NCI-H526 treated with DMSO at 0.1 percent for 48 hours (cell line): ENCODE measurements at regions not wholly inside any gene's neighbourhood (a gene's known extent, or its start where the extent isn't known, plus 50 kb on each side); places are given as distances from the start of the nearest gene placed in this dataset.

Source experiments
- DNase-seq: peaks from one replicate; lab custom pipeline; 2025; lab: John Stamatoyannopoulos, UW

DNA sequence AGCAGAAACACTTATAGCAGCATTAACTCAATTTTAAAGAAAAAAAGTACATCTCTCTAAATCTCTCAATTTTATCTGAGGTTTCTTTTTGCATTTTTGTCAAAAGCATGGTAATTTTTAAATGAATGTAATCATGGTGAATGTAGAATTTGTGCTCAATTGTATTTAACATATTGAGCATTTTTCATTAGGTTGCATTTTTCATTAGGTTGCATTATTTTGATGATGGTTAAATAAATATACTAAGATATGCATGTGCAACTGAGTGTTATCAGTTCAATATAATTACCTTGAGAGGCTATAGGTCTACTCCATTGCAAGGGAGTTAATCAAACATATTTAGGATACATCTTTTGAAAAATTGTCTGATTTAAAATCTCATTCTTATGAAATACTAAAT lies 355.1 kb upstream of the SPTLC3 start:
- no peak for DNase-seq

DNA sequence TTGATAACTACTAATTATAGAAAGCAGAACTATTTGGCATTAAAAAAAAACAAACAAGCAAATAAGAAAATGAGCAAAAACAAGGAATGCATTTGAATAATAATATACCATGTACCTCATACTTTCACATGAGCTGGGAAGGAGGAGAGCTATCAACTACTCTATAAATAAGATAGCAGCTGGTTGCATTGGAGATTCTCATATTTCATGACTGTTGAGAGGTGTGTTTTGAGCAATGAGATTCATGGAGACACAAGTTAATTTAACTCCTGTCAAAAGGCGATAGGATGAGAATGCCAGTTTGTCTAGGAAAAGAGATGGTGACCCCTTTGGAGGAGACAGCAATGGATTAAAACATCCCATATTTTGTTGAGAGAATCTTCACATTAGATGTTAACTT lies 348.8 kb upstream of the SPTLC3 start:
- DNase-seq = no peak

DNA sequence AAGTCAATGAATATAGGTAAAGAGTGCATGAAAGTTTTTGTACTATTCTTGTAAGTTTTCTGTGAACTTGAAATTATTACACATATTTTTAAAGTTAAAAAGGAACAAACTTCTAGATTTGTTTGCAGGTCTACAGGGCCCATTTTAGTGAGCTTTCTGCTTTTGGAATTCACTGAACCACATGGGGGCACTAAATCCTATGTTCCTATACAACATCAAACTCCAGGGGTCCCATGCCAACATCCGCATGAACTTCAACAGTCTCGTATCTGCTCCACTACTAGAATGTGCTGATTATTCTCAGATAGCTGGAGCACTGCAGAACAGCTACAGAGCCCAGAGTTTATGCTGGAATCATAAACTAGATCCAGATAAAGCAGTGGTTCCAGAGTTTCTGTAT lies 347.9 kb upstream of the SPTLC3 start:
- DNase-seq = peak; percentile 23

DNA sequence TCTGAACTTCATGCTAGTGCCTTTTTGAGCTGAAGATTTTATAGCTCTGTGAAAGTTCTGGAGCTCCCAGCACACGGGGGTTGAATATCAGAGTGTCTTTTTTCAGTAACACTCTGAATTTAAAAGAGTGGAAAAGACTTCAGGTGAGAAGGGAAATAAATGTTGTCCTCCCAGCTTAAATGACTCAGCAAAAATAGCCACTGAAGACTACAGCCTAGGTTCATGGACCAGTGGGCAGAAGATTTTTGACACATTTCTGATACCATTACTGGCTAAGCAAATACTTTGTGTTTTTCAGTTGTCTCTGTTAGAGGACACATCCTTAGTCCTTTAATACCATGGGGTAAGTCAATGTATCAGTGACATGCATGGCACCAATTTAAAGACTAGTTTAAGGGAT lies 338.5 kb upstream of the SPTLC3 start:
- no peak for DNase-seq

DNA sequence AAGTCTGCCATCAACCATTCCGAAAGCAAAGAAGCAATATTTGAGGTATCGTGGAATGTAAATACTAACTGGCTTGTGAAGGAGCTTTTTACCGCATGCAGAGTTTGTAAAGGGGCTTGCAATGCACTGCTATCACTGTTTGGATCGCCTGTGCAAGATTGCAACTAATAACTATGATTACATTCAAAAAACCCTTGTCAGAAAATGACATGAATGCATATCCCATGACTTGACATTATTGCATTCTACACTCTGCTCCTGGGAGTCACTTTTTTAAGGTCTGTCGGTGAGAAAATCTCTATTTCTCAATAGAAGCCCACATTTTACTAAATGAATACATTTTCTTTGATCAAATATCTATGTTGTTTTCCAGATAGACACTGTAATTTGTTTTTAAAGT lies 335.4 kb upstream of the SPTLC3 start:
- no peak for DNase-seq

DNA sequence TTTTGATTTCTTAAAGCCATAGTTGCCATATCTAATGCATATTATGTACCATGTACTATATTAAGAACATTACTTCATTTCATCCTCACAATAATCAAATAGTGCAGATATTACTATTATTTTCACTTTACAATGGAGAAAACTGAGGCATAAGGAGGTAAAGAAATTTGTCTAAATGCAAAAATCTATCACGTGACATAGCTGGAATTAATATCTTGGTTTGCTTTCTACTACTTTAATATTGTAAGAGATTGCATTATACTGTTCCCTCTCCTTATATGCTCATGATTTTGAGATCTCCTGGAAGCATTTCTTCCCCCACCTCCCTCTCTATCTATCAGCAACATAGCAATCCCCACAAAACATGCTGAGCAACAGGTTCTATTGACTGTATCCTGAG lies 330.8 kb upstream of the SPTLC3 start:
- DNase-seq = no peak

DNA sequence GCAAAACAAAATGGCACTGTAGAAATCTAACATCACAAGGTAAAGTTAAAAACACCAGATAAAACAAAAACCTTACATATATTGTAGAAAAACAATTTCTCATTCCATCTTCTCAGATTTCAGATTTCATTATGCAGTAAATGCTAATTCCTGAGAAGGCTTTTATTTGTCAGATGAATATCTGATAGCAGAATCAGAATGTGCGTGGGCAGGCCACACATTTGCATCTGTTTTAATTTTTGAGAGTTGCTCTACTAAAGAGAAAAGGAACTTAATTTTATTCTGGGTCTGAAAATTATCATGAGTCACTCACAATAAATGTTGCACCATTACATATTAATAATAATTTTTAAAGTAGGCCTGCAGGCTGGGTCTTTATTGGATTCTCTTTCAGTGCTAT lies 329.3 kb upstream of the SPTLC3 start:
- peak; percentile 53 for DNase-seq

DNA sequence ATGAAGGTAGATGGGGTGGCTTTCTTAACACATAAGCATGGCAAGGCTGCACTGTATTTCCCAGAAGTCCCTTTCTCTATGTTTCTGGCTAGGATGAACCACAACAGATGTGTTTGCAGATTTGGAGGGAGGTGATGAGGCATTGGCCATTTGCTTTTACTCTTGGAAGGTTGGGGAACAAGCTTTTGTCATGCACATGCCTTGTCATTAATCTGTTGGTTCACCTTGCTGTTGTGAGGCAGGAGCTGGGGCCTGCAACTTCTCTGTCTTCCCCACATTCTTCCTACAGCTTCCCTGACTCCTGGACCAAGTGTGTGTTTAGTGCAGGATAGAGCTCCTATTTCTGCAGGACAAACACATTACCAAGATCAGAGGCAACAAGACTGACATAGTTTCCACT lies 326.2 kb upstream of the SPTLC3 start:
- DNase-seq = no peak

DNA sequence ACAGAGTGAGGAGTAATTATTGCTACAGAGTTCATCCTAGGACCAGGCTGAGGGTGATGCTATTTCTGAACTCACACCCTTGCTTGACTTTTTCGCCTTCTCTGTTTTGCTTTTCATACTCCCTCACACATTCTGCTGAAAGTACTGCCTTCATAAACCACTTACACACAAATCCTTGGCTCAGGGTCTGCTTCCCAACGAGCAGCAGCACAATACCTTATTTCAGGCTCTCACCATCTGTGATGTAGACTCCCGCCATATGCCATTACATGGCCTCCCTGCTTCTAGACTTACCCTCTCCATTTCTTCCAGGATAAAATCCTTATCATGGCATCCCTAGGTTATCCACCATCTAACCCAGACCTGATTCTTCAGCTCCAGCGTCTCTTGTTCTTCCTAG lies 321.3 kb upstream of the SPTLC3 start:
- DNase-seq = no peak

DNA sequence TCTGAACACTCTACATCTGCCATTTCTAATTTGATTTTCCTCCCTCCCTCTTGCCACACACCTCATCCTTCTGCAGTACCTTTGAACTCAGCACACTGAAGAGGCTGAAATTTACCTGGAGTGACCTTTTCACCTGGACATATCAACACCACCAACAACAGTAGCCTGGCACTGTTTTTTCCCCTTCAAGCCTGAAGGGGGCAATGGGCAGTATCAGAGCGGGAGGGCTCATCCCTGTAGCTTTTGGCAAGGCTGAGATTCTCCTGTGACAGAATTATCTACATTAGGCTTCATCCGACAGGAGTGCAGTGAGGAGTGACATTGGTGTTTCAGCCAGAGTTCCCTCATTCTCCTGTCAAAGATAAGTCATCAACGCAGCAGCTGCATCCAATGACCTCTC lies 312.8 kb upstream of the SPTLC3 start:
- no peak for DNase-seq

DNA sequence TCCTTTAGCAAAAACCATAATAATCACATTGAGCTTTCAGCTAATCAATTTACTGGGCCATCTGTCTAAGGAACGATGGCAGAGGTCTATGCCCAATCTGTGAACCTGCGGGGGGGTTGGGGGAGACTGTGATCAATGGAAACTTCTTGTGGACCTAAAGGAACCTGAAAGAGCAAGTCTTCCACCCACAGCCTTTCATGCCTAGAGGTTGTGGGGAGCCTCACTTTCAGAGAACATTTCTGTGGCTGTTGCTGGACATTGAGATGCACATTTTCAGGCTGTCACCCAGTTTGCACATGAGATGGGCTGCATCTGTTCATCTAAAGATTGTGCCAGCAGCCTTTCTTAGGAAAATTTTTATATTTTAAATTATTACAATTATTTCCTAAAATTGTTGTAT lies 310.0 kb upstream of the SPTLC3 start:
- DNase-seq = no peak

DNA sequence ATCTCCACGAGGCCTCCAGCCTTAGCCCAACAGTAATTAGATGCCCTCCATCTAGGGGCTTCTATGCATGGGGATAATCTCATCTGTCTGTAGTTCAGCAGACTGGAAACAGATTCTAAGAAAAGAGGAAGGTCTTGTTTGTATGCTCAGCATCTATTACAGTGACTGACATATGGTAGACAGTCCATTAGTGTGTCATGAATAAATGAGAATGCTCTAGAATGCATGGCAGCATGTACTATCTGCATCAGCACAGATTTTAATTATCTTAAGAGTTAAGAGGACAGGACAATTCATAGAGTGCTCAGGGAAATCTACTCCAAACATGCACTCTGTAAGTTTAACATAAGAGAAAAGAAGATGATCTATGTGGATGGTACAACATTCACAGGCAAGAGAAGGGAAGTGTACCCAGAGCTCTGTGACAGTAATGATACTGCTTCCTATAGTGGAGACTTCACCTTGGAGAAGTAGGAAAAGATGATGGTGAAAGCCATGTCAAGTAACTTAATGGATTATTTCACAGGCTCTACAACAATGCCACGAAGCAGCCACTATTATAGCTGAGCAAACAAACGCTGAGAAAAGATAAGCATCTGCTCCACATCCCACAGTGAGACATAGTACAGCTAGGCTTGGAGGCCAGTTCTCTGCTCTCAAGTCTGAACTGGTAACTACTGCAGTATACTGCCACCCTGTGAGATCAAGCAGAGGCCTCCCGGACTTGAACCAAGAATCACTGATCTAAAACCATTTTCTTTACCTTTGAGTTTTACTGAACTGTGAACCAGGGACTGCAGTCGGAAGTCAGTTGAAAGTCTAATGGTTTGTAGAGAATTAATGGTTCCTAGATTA lies 309.2 kb upstream of the SPTLC3 start:
- peak; percentile 34 for DNase-seq

DNA sequence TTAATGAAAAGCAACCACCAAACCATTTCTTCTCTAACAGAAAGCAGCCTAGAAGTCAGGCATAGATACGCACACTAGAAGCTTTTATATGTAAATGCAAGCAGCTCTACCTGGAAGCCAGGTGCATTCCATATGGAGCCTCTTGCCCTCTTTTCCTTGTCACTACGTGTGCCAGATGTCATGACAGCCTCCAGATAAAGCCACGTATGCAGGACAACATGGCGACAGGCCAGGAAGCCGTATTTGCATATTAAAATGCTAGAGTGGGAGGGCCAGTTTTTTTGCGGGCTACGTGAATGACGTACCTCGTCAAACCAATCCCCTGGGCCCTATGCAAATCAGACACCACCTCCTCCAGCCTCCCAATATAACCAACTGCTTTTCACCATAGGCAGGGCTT lies 308.1 kb upstream of the SPTLC3 start:
- no peak for DNase-seq

DNA sequence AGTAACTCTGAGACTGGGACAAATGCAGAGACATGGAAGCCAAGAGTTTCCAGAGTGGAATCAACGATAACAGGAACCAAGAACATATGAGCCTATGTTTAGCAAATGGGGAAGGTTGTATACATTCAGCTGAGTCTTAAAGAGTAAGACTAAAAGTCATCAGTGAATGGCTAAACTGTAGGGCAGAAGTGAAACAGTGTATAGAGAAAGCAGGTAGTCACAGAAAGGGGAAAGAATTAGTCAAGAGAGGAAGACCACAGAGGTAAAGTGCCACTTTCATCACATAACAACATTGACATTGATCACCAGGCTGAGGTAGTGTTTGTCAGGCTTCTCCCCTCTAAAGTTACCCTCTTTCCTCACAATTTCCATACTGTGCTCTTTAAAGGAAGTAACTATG lies 306.5 kb upstream of the SPTLC3 start:
- no peak for DNase-seq

DNA sequence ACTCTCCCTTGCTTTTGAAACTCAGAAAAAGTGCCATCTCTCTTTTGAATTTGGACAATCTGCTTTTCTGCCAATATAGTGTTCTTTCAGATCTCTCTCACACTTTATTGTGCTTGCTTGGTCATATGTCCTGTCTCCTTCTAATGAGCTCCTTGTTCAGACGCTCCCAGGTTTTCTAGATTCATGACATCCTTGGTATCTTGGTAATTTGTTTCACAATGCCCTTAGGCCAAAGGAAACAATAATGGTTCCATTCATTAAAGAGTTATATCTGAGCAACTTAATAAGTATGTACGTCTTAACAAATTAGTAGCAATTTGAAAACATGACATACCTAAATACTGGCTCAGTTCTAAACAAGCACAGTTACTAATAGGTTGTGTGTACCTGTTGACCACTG lies 293.4 kb upstream of the SPTLC3 start:
- no peak for DNase-seq

DNA sequence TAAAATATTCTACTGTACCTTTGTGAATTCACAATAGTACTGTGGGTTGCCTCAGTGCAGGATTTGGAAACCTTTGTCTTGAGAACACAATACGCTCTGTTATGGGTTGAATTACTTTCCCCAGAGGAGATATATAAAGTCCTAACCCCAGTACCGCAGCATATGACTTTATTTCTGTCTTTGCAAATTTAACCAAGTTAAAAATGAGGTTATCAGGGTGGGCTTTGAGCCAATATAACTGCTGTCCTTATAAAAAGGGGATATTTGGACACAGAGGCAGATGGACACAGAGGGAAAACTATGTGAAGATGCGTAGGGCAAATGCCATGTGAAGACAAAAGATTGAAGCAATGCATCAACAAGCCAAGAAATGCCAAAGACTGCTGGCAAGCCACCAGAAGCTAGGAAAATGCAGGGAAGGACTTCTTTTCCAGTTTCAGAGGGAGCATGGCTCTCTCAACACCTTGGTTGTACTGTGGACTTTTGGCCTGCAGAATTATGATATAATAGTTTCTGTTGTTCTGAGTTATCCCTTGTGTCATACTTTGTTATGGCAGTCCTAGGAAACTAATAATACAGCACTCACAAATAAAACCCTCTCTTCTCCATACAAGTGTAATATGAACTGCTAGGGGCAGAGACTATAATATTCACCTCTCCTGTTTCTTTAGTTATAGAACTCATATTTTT lies 292.6 kb upstream of the SPTLC3 start:
- DNase-seq = no peak

DNA sequence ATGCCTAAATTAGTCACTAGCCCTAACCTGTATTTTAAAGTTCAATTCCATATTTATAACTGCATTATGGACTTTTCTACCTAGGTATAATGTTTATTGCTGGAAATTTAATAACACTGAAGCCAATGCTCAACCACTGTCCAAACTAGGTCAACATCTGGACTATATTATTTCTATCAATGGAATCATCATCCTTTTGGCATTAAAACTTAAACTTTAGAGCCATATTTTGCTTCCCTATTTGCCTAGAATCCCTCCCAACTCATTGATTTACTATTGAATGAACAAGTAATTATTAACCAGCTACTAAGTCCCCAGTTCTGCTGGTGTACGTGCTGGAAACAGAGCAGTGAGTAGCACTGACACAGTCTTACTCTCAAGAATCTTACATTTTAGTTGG lies 291.7 kb upstream of the SPTLC3 start:
- DNase-seq = no peak

DNA sequence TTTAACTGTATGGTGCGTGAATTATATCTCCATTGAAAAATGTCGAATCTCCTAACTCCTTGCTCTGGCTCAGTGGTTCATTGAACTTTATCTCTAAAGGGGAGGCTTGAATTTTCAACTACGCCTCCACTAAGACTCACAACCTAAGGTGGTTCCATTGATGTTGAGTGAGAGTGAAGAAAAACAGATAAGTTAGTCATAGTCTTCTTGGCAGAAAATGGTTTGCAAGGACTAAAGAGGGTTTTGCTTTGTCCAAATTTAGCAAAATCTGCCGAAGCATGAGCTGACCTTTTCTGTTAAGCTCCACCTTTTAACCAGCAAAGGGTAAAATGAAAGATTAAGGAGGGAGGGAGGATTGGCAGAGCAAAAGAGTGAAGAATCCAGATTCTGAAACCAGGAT lies 290.2 kb upstream of the SPTLC3 start:
- no peak for DNase-seq

DNA sequence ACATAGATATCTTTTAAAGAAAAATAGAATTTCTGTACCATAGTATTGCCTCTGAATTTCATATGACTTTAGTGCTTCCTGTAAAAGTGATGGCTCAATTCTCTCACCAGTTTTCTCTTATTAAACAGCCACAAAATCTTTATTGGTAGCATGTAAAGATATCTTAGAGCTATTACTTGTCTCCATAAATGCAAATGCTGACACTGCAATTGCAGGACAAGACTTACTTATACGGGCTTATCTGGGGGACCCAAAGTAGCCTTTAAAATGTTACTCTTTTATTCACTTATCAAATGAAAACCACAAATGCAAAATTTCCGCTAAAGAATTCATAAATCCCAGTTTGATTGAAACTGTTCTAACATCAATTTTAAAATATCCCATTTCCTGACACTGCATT lies 287.1 kb upstream of the SPTLC3 start:
- DNase-seq = no peak

DNA sequence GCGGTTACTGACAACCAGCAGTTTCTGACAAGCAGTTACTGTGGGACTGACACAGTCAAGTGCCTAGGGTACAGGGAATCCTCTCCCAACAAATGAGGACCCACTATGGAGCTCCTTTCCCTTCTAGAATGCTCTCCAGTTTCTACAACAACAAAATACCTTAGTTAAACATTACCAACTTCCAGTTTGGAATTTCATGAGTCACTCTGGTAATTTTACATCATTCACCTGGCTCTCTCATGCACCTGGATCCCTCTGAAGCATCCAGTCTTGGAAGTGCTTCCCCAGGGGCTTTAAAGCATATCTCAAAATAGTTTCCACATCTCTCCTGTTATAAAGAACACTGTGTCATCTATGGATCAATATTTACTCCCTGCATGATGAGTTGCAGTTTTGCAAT lies 286.7 kb upstream of the SPTLC3 start:
- DNase-seq = no peak

DNA sequence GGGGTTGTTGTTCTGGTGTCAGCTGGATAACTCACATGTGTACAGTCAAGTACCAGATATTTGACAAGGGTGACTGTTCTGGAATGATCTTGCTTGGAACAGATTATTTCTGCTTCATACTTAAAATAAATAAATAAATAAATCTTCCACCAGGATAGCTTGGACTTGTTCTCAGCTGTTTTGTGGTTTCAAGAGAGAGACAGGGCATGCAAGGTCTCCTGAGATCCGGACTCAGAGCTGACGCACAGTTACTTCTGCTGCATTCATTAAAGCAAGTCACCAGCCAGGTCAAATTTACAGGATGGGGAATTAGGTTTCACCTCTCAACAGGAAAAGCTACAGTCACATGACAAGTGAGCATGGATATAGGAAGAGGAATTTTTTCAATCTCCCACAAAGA lies 285.0 kb upstream of the SPTLC3 start:
- DNase-seq = no peak

DNA sequence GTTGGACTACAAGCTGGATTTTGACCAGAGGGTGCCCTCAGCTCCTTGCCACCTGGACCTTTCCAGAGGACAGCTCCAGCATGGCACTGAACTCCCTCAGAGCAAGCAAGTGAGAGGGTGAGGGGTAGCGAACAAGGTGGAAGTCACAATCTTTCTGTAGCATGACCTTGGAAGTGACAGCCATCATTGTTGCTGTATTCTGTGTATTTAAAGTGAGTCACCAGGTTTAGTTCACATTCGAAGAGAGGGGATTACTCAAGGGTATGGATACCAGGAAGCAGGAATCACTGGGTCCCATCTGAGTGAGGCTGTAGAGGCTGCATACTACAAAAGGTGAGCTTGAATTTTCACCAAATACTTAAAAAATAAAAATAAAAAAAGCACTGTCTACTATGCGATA lies 280.0 kb upstream of the SPTLC3 start:
- DNase-seq = no peak

DNA sequence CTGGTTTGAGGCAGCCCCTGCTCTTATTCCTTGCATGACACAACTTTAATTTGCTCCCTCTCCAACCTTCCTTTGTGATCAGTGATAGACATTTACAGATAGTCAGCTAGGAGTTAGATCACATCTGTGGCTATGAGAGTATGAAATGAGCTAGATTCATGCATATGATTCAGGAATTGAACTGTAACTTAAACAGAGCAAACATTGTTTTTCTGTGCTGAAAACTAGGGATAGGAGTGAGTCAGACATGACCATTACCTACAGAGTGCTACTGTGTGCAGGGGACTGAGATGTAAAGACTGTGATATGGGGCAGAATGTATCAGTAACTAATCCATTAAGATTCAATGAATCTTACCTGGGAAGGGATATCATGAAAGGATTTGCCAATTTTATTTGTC lies 279.4 kb upstream of the SPTLC3 start:
- DNase-seq = no peak

DNA sequence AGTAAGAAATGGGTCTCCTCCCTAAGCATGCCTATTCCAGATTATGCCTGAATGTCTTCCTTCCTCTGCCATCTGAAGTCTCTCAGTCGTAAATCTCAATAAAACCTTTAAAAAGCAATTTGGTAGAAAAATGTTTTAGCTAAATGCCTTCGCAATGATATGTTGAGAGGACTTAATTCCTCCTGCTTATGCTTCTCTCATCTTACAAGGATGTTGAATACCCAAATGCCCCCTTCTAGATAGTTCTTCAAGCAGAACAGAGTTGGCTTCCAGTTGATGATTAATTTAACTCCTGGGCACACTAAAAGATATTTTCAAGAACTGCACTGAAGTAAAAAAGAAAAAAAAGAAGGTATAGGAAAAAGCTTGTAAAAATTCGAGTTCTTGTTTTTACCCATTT lies 275.0 kb upstream of the SPTLC3 start:
- no peak for DNase-seq
